Inflammatory macrophage treated with lipopolysaccharide for 1 hour (primary cell): ENCODE measurements at regions not wholly inside any gene's neighbourhood (a gene's known extent, or its start where the extent isn't known, plus 50 kb on each side); places are given as distances from the start of the nearest gene placed in this dataset.
"Not testable (repeated sequence)": the region's sequence is repeated elsewhere in the genome, so short reads cannot be mapped to it uniquely, and the experiment has no call there.

Source experiments
- DNase-seq, 2 donors: peaks; one replicate each; pipeline ENCODE4 v3.0.0-alpha.2; 2020 to 2022

DNA sequence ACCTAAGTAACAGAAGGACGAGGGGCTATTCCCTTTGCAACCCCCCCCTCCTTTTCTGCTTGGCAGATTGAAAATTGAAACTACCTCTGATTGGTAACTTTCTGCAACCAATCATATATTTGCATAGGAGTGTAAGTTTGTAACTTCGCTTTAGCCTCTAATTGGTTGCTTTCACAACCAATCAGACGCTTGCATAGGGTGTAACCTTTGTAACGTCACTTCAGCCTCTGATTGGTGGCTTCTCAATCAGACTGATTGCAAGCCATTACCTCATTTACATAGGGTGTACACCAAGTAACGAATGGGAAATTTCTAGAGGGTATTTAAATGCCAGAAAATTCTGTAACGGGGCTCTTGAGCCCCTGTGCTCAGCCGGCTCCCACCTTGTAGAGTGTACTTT lies 131.9 kb upstream of the FOXD4L5 start:
- not testable (repeated sequence) for DNase-seq

DNA sequence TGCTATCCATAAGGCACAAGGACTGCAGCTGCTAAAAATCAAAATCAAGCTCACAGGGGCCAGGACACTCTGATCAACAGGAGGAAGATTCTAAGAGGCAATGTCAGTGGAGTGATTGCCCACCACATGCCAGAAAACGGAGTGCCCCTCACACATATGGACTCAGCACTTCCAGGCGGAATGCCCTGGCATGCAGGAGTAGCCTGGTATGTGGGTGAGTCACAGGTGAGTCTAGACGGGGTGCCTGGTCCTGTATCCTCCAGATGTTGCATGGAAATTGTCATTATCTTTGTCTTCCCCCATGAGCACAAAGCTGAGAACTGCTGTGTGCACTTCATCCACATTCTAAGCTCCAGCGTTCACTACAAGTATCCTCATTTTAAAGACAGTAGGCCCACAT lies 129.2 kb upstream of the FOXD4L5 start:
- not testable (repeated sequence) for DNase-seq

DNA sequence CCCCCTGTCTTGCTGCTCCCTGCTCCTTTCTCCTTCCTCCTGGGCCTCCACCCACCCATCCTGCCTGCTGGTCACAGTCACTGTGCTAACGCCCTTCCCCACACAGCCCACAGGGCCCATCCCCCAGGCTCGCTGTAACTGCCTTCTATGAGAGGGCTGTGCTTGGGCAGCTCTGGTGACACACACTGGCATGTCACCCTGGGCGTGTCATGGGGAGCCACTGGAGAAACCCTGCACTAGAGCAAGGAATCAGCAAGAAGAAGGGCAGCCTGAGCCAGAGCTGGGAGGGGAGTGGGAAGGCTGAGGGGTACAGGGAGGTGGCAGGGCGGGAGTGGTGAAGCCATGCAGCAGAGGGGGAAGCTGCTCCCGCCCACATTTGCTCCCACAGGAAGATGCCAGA lies 128.4 kb upstream of the FOXD4L5 start:
- not testable (repeated sequence) for DNase-seq

DNA sequence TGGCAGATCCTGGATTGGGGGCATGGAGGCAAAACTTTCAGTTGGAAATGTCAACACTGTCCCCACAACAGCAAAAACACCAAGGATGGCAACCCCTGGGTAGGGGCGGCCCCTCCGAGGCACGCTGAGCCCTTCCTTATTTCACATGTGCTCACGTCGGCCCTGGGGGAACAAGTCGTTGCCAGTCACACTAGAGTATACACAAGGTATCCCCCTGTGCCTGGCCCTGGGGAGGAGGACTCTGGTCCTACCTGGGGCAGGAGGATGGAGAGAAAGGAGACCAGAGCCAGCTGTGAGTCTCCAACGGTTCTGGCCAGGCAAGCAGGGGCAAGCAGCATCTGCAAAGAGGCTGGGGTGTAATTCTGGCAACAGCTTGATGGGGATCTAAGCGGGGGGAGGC lies 126.9 kb upstream of the FOXD4L5 start:
- DNase-seq, result no peak

DNA sequence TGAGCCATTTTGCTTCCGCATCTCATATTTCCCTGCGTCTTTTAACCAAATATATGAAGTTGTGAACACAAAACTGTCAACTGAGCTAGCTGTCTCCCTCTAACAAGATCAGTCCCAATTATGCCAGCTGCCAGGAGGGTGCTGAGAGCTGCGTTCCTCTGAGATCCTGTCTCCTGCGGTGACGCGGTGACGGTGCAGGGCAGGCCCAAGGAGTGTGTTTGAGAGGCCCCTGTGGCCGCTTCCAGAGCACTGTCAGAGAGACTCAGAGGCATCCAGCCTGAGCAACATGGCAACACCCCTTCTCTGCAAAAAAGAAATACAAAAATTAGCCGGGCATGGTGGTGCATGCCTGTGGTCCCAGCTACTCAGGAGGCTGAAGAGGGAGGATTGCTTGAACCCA lies 126.3 kb upstream of the FOXD4L5 start:
- no peak for DNase-seq

DNA sequence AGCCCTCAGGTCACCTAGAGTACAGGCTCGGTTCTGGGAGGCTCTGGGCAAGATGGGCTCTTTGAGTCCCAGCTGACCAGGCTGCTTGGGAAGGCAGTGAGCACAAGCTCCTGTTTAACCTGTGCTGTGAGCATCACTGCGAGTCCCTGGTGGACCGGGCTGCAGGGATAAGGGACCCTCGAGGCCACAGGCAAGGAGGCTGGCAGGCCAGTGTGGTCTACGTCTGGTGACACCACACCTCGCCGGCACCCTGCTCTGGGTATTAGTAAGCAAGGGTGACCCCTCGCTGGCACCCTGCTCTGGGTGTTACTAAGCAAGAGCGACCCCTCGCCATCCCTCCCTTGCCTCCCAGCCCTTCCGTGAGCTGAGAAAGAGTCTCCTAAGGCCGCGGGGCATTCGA lies 125.9 kb upstream of the FOXD4L5 start:
- DNase-seq, result no peak

DNA sequence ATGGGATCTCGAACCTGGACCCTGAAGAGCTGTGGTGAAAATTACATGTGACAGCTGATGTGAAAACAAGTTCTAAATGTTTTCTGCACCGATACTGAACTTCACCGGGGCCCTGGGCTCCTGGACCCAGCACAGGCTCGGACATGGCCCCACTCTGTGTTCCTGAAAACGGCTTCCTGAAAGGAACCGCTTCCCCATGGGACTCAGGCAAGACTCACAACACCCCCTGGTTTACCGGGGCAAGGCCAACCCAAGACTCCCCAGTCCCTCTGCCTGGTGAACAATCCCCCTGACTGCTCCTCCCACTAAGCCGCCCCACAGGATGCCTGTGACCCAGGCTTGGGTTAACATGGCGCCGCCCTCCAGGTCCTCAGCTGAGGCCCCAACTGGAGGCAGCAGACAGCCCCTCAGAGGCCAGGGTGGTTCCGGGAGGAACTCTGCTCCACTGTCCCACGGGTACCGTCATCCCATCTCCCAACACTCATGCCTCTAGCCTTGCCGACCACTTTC lies 124.5 kb upstream of the FOXD4L5 start:
- DNase-seq, result no peak

DNA sequence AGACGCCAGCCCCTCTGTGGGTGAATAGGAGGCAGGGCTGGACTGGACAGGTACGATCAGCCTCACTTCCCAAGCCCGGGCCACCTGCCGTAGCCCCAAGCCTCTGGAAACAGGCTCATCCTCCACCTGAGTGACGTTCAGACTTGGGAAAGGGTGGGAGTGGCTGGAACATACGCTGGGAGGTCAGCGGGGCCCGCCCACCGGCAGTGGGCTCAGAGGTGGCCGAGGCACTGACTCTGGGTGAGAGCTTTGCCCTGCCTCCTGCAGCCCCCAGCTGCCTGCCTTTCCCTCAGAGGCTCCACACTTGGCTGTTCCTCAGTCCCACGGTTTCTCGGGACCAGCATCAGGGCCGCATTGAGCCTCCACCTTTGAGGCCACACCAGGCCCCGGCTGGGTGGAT lies 123.8 kb upstream of the FOXD4L5 start:
- not testable (repeated sequence) for DNase-seq

DNA sequence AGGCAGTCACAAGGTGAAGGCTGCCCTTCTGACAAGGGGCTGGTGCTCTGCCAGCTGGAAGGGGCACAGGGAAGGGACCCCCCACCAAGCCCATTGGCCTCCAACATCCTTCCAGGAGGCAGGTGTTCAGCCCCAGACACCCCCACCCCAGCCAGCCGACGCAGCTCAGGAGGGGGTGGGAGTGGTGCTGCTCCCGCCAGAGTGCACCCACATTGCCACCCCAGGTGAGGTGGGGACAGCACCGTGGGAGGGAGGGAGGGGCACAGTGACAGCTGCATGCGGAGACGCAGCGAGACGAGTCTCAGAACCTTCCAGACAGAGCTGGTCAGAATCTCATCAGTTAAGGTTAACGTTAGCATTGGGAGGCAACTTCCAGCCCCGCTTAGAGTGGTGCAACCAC lies 121.6 kb upstream of the FOXD4L5 start:
- not testable (repeated sequence) for DNase-seq

DNA sequence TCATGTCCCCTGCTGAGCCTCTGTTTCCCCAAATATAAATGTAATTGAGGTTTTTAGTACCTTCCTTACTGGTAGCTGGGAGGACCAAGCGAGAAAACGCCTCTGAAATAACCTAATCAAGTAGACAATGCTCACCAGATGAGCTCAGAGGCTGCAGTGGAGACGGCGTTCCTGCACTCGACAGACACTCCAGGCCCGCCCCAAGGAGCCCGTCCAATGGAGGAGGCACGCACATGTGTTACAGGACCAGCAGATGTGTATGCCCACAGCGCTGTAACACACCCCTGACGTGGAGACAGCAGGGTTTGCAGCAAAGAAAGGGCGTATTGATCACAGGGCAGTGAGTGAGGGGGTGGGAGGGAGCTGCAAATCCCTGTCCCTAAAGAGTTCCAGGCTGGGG lies 120.8 kb upstream of the FOXD4L5 start:
- not testable (repeated sequence) for DNase-seq

DNA sequence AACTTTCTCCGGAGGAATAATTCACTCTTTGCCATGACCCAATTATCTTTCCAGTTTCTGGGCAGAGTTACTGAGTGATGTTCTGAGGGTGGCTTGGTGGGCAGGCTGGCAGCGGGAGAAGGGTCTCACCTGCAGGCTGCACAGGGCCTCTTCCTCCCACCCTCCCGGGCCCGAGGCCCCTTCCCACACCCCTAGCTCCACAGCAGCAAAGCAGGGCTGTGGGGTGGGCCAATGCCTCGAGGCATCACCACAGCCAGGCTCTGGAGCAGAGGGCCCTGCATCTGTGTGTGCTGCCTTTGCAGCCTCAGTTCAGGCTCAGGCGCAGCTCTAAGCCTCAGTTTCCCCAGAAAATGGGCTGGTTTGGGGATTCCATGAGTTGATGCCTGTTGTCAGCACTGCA lies 120.2 kb upstream of the FOXD4L5 start:
- no peak for DNase-seq

DNA sequence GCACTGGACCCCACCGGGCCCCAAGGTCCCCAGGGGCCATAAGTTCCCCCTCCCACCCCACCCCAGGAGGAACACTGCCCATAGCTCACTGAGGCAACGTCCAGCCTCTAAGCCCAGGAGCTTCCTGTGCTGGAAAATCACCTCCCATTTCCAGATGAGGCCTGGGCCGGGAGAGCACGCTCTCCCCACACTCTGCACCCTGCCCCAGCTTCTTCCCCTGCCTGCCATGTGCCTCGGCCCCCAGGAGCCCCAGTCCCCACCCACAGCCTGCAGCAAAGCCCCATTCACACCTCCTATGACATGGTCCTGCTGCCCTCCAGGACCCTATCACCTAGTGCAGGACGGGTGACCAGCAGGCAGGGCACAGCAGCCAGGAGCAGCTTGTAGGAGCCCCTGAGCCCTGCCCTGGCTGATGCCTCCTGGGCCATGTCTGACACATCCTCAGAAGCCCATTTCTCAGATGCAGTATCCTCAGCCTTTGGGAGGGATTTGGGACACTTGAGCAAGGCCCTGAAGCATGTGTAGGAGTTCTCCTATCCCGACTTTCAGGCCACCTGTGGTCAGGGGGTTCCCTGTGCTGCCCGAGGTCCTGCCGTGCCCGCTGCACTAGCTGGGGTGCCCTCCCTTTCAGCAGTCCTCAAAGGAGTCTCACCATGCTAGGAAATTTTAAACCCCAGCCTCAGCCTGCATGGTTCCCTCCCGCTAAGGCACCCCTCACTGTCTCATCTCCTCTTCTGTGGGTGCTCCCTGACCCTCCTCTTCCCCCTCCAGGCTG lies 119.4 kb upstream of the FOXD4L5 start:
- no peak for DNase-seq

DNA sequence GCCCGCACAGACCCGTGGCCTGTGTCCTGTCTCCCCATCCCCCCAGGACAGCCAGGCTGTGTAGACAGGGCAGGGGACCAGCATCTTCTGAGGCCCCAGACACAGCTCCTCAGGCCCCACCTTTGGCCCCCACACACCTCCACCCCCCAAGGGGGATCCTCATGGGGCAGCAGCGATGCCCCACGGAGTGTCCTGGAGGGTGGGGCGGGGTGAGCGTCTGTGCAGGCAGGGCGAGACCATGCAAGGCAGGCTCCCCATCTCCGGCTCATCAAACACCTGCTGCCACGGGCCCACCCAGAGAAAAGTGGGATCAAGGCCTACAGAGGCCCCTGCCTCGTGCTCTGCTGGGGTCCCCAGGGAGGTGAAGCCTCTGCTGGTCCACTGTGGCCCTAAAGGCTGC lies 118.7 kb upstream of the FOXD4L5 start:
- DNase-seq, result no peak

DNA sequence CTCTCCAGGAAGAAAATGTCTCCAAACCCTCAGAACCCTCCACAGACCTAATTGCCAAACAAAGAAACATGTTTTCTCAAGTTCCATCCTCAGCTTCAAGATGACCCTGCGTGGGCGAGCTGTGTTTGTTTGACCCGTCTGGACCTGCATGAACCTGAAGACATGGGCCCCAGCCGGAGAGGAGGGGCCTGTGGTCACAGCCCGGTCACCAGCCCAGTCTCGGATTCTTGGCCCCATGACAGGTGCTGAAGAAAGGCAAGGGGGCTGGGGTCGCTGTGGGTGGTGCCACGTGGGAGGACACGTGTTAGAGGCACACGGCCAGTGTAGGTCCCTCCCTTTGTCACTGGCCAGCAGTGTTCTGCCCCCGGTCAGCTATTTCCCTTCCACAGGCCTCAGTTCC lies 118.1 kb upstream of the FOXD4L5 start:
- DNase-seq, result not testable (repeated sequence)

DNA sequence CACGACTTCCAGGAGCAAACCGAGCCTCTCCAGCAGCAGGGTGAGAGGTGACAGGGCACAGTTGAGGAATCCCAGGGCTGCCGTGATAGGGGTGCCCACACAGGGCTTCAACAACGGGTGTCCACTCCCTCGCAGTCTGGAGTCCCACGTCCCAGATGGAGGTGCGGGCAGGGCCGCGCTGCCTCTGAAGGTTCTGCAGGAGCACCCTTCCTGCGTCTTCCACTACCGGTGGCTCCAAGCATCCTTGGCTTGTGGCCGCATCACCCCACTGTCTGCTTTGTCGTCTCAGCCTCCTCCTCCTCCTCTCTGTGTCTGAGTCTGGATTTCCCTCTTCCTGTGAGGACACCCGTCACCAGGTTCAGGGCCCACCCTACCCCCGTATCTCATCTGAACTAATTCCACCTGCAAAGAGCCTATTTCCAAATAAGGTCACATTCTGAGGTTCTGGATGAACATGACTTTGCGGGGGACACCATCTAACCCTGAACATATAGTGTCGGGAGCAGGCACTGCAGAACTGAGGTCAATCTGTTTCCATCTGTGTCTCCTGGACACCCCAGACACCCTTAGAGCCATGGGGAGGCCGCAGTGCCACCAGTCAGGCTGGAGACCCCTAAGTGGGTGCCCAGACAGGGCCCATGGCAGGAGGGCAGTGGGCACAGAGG lies 117.3 kb upstream of the FOXD4L5 start:
- DNase-seq, result not testable (repeated sequence)

DNA sequence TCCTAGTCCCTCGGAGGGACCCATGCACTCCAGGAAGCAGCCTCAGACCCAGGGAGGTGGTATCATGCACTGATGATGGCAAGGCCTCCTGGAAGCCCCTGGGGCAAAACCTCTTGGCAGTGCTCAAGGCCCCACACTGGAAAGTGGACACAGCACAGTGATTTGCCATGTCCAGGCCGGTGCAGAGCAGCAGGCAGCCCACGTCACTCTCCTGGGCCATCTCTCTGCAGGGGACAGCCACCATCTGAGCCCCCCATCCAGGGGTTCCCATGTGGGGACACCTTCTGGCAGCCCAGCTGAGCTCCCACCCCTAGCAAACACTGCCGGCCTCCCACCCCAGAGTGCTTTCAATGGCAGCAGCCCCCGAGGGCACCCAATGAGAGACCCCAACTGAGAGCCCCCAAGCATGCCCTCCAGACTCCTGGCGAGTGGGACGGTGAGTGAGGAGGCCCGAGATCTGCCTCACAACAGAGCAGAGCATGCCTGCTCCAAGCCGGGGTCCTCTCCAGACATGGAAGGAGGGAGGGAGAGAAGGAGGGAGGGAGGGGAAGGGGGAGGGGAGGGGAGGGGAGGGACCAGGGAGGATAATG lies 116.5 kb upstream of the FOXD4L5 start:
- not testable (repeated sequence) for DNase-seq

DNA sequence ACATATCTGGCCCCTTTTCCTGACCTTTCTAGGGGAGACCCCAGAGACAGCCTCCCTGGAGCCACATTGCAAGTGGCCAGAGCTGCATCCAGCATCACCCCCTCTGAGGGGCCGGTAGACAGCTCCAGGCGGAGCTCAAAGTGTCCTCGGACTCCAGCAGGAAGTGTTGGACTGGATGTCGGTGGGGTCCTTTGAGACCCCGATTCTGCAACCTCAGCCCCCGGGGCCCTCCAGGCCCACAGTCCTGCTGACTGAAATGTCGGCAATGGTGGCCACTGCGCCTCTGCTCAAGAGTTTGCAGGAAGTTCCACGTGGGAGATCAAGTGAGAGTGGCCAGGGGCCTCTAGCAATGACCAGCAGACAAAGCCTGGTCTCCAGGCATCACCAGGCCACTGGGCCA lies 115.9 kb upstream of the FOXD4L5 start:
- DNase-seq, result no peak

DNA sequence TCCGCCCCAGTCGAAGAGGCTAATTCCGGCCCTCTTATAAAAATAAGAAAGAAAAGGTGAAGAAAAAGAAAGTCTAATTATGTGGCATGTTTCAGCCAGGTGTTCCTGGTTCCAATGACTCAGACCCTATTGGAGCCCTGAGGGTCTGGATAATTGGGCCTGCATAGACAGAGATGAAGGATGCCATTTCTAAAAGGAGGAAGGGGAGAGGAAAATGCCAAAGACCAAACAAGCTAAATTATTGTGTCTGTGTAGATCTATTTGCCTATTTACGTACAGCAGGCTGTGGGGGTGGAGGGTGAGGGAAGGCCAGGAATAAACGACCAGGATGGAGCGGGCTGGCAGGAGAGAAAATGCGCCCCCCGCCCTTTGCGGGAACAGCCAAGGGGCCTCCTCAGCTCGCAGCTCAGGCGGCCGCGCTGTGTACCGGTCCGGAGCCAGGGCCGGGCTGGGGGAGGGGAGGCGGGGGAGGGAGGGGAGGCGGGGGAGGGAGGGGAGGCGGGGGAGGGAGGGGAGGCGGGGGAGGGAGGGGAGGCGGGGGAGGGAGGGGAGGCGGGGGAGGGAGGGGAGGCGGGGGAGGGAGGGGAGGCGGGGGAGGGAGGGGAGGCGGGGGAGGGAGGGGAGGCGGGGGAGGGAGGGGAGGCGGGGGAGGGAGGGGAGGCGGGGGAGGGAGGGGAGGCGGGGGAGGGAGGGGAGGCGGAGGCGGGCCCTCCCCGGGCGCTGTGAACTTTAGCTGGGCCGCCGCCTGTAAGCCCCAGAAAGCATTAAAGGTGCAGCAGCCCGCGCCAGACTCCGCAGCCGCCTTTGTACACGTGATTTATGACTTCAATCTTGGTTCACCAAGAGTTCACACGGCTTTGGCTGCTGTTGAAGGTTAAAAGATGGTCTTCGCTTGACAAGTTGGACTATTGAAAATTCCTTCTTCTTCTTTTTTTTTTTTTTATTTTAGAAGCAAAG lies 113.0 kb upstream of the FOXD4L5 start:
- not testable (repeated sequence) for DNase-seq

DNA sequence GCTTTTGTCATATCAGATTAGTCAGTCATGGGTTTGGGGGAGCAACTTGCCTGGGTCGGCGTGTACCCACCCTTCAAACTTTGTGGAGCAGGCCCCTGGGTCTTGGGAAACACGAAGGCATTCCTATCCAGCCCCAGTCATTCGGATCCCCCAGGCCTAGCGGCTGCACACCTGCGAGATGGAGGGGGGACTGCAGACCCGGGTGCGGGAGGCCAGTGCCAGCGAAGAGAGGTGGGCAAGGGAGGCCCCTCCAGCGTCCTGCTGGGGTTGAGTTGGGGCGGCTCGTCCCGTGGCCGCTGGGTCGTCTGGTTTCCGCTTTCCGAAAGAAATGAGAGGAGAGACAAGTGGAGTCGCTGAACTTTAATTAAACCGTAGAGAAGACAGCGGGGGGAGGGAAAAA lies 112.2 kb upstream of the FOXD4L5 start:
- not testable (repeated sequence) for DNase-seq

DNA sequence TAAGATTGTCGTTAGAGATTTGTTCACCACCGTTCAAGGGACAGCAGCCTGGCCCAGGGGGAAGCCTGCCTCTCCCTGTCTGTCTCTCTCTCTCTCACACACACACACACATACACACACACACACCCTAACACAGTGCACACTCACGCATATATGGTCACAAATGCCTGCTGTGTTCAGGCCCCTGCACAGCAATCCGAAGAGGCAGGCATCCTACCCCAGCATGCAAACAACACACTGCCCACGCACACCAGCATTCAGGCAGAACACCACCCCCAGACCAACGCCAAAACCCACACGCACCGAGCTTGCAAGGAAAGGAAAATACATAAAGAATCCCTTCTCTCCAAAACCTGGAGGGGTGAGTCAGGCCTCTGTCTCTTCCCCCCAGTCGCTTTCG lies 111.6 kb upstream of the FOXD4L5 start:
- DNase-seq, result not testable (repeated sequence)

DNA sequence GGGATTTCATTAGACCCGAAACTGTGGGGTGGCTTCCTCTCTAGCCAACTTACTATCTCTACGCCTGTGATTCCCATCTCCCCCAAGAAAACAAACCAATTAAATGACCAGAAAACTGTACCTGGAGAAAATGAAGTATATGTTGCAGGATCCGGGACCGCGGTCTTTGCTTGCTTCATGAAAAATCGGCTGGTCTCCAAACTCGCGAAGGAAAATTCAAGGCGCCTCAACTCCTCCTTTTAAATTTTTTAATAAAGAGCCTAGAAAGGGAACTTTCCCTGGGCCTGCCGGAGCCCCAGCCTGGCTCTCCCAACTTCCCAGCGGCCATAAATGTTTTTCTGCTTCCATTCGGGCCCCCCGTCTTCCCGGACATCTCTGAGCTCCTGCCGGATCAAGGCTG lies 110.8 kb upstream of the FOXD4L5 start:
- not testable (repeated sequence) for DNase-seq

DNA sequence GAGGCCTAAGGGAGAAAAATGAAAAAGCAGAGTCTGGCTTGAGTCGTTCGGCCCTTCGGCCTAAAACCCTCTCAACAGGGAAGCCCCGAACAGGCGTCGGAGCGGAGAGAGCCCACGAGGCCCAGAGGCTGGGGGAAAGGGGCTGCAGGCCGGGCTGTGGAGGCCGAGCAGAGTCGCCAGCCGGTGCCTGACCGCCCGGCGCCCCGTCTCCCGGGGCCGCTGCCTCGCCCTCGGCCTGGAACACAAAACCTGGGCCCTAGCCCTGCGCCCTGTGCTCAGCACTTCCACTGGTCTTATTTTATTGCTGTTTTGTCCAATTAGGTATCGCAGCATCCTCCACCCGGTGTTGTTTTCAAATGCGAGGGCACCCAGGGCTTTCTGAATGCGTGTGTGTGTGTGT lies 110.1 kb upstream of the FOXD4L5 start:
- not testable (repeated sequence) for DNase-seq
